Mammary epithelial cell (primary cell): ENCODE measurements at regions not wholly inside any gene's neighbourhood (a gene's known extent, or its start where the extent isn't known, plus 50 kb on each side); places are given as distances from the start of the nearest gene placed in this dataset.

ENCODE experiments used
- EZH2 ChIP-seq: IDR thresholded peaks from 2 replicates; pipeline ENCODE4 v1.6.1; 2012; ENCODE audit warnings: low read length, inconsistent platforms, borderline replicate concordance
- TF ChIP-seq, protein P1 (sequence below), 2 donors: IDR thresholded peaks in 1 of 2; conservative IDR thresholded peaks in 1 of 2; 2 replicates each; pipeline ENCODE4 v1.5.1; 2011 to 2012; ENCODE audit warnings: inconsistent platforms in 2 of 2, low read length in 2 of 2, mild to moderate bottlenecking in 2 of 2, control low read depth in 1 of 2, low read depth in 1 of 2; ENCODE audit not compliant: insufficient read depth in 1 of 2; ENCODE audit errors: extremely low read depth in 1 of 2

DNA sequence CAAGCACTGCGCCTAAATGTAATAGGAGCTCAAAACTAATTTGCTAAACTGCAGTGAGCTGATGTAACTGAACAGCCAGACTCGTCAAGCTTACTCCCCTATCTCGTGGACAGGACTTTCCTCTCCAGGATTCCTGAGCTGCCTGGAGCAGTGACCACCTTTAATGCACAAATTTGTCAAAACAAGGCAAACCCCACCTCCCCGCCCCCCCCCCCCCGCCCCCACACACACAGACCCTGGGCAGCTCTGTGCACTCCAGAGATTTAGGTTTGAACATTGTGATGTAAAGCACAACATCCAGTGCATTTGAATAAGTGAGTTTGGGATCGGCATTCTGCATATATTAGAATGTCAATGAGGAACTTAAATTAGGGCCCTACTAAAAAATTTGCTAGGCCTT lies 77.7 kb upstream of the DHX15 start:
- TF ChIP-seq, protein P1, sequence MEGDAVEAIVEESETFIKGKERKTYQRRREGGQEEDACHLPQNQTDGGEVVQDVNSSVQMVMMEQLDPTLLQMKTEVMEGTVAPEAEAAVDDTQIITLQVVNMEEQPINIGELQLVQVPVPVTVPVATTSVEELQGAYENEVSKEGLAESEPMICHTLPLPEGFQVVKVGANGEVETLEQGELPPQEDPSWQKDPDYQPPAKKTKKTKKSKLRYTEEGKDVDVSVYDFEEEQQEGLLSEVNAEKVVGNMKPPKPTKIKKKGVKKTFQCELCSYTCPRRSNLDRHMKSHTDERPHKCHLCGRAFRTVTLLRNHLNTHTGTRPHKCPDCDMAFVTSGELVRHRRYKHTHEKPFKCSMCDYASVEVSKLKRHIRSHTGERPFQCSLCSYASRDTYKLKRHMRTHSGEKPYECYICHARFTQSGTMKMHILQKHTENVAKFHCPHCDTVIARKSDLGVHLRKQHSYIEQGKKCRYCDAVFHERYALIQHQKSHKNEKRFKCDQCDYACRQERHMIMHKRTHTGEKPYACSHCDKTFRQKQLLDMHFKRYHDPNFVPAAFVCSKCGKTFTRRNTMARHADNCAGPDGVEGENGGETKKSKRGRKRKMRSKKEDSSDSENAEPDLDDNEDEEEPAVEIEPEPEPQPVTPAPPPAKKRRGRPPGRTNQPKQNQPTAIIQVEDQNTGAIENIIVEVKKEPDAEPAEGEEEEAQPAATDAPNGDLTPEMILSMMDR (conservative IDR thresholded peaks at IDR 0.05 in 1 of 2, IDR thresholded peaks at IDR 0.05 in 1 of 2; ENCODE audit: extremely low read depth in 1 of 2, insufficient read depth in 1 of 2, low read depth in 1 of 2, low read length in 2 of 2), result no peak
- no peak for TF ChIP-seq EZH2
